ENCODE measurements at regions not wholly inside any gene's neighbourhood (a gene's known extent, or its start where the extent isn't known, plus 50 kb on each side); places are given as distances from the start of the nearest gene placed in this dataset.
A peak's percentile ranks its signal among the peaks of the same experiment; 100 is the strongest.

DNA sequence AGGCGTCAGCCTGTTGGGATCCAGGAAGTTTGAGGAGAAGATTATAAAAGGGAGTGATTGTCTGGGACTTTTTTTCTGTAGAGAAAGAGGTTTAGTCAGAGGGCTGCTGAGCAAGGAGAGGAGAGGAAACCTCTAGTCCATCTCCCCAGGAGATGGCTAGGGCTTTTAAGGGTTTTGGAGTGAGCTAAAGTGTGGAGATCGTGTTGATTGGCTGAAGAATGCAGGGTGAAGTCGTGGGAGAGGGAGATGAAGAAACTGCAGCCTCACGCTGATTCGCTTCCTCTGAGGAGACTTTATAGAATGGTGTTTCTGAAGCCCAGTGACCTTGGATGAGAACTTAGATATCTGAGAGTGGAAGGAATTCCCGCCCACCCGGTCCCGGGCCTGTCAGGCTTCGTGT is 193.7 kb upstream of the PWP1 start:
- H3K36me3 ChIP-seq (ENCODE audit: insufficient read depth, low read length), result no peaks in the 10 kb centered on the region
- no peak for DNase-seq (ENCODE audit: low spot score)
- no peaks in the 10 kb centered on the region for H3K79me2 ChIP-seq (ENCODE audit: insufficient read depth, low read depth, low read length)
- peak overlapping the region; percentile 40; the same call in 1 of the 2 replicates for H2AFZ ChIP-seq (ENCODE audit: low read length)
- H3K27ac ChIP-seq (ENCODE audit: low read depth, low read length, poor library complexity, severe bottlenecking), result peak overlapping the region; percentile 82
- no peaks in the 10 kb centered on the region for H3K9me2 ChIP-seq (ENCODE audit: insufficient read depth, low read length)
- H3K4me3 ChIP-seq (ENCODE audit: low read depth, low read length, poor library complexity, severe bottlenecking), result no peak overlapping the region
- ChIA-PET POLR2A (no interaction called here), CTCF (ENCODE audit: unreplicated experiment) (no interaction called here)
- no peaks in the 10 kb centered on the region for H3K9me3 ChIP-seq (ENCODE audit: low read length)
- peaks cover 71% of the 10 kb centered on the region for H3K4me1 ChIP-seq (ENCODE audit: insufficient read depth, low read length, poor library complexity, severe bottlenecking)
- peak overlapping the region; percentile 63 for H3K4me2 ChIP-seq (ENCODE audit: low read length)
- no TSS peak for BruUV-seq (replicated peaks)
- TF ChIP-seq, protein P1, sequence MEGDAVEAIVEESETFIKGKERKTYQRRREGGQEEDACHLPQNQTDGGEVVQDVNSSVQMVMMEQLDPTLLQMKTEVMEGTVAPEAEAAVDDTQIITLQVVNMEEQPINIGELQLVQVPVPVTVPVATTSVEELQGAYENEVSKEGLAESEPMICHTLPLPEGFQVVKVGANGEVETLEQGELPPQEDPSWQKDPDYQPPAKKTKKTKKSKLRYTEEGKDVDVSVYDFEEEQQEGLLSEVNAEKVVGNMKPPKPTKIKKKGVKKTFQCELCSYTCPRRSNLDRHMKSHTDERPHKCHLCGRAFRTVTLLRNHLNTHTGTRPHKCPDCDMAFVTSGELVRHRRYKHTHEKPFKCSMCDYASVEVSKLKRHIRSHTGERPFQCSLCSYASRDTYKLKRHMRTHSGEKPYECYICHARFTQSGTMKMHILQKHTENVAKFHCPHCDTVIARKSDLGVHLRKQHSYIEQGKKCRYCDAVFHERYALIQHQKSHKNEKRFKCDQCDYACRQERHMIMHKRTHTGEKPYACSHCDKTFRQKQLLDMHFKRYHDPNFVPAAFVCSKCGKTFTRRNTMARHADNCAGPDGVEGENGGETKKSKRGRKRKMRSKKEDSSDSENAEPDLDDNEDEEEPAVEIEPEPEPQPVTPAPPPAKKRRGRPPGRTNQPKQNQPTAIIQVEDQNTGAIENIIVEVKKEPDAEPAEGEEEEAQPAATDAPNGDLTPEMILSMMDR (conservative IDR thresholded peaks at IDR 0.05; ENCODE audit: low read length), result no peak
- no peak for TF ChIP-seq EZH2phosphoT487 (IDR thresholded peaks at IDR 0.05; ENCODE audit: borderline replicate concordance, low read depth, low read length)
- intact Hi-C loops (cut with micrococcal nuclease; ENCODE audit: unreplicated experiment), result no loop called here
- no peaks in the 10 kb centered on the region for H4K20me1 ChIP-seq (ENCODE audit: insufficient read depth, low read length)

DNA sequence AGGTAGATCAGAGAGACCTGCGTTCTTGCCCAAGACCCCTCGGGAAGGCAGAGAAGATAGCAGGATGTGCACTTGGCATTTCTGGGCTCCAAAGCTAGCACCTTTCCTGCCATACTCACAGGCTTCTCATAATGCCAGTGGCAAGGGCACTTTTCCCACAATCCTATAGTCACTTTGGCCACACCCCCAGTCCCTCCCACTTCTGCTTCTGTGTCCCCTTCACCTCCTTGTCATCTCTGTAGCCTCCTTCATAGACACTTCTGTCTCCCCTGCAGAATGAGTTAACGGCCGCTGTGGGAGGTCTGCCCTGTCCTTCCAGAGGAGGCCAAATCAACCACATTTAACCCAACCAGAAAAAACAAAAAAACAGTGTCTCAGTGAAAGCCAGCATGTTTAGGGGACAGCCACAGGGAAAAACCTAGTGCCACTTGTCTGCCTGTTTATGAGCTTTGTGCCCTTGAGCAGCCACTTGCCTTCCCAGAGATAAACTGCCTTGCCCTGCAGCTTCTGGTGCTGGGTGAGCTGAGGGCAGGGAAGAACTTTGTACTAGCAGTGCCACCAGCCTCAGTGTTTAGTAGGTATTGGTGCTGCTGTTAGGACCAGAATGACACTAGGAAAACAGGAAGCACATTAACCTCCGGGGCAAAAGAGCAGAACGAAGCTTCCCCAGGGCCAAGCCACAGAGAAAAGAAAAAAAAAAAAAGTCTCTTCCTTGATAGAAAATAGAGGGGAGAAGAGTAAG is 193.0 kb upstream of the PWP1 start:
- ChIA-PET POLR2A (interaction anchor here (1.1 kb wide), 1 partner anchor 13 kb away, joined by 7 read pairs; no protein-coding TSS in a partner anchor), CTCF (ENCODE audit: unreplicated experiment) (no interaction called here)
- peaks cover 64% of the 10 kb centered on the region for H3K4me1 ChIP-seq (ENCODE audit: insufficient read depth, low read length, poor library complexity, severe bottlenecking)
- H2AFZ ChIP-seq (ENCODE audit: low read length), result peak overlapping the region; percentile 40; the same call in 1 of the 2 replicates
- BruUV-seq (replicated peaks), result no TSS peak
- DNase-seq (ENCODE audit: low spot score), result peak; percentile 77
- no peaks in the 10 kb centered on the region for H4K20me1 ChIP-seq (ENCODE audit: insufficient read depth, low read length)
- no peaks in the 10 kb centered on the region for H3K36me3 ChIP-seq (ENCODE audit: insufficient read depth, low read length)
- H3K4me2 ChIP-seq (ENCODE audit: low read length), result peak overlapping the region; percentile 63
- peak overlapping the region; percentile 16 for H3K4me3 ChIP-seq (ENCODE audit: low read depth, low read length, poor library complexity, severe bottlenecking)
- TF ChIP-seq, protein P1 (conservative IDR thresholded peaks at IDR 0.05; ENCODE audit: low read length), result no peak
- no peak for TF ChIP-seq EZH2phosphoT487 (IDR thresholded peaks at IDR 0.05; ENCODE audit: borderline replicate concordance, low read depth, low read length)
- intact Hi-C loops (cut with micrococcal nuclease; ENCODE audit: unreplicated experiment), result no loop called here
- H3K27ac ChIP-seq (ENCODE audit: low read depth, low read length, poor library complexity, severe bottlenecking), result peak overlapping the region; percentile 82
- no peaks in the 10 kb centered on the region for H3K9me2 ChIP-seq (ENCODE audit: insufficient read depth, low read length)
- H3K9me3 ChIP-seq (ENCODE audit: low read length), result no peaks in the 10 kb centered on the region
- no peaks in the 10 kb centered on the region for H3K79me2 ChIP-seq (ENCODE audit: insufficient read depth, low read depth, low read length)

DNA sequence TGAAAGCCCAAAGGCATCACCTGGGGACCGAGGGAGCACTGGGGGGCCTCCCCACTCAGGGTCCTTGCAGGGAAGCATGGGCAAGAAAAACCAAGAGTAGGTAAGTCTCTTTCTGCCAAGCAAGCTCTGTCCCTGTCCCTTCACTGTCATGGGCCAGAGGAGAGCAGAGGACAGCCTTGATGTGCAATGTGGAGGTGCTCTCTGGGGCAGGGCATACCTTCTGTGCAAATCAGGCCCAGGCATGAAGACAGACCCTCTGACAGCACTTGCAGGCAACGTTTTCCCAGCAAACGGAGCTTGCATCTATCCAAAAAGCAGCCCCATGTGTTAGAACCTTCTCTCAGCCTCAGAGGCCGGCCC is 192.5 kb upstream of the PWP1 start:
- POLR2A ChIA-PET, result interaction anchor here (1.1 kb wide), 1 partner anchor 14 kb away, joined by 7 read pairs; no protein-coding TSS in a partner anchor
- CTCF ChIA-PET (ENCODE audit: unreplicated experiment), result no interaction called here
- Histone ChIP-seq H3K79me2 (ENCODE audit: insufficient read depth, low read depth, low read length) (no peaks in the 10 kb centered on the region), H3K9me3 (ENCODE audit: low read length) (no peaks in the 10 kb centered on the region), H3K4me2 (ENCODE audit: low read length) (peak overlapping the region; percentile 63), H3K27ac (ENCODE audit: low read depth, low read length, poor library complexity, severe bottlenecking) (peak overlapping the region; percentile 82), H3K36me3 (ENCODE audit: insufficient read depth, low read length) (no peaks in the 10 kb centered on the region), H2AFZ (ENCODE audit: low read length) (peak overlapping the region; percentile 40; the same call in 1 of the 2 replicates), H3K4me1 (ENCODE audit: insufficient read depth, low read length, poor library complexity, severe bottlenecking) (peaks cover 58% of the 10 kb centered on the region), H3K9me2 (ENCODE audit: insufficient read depth, low read length) (no peaks in the 10 kb centered on the region), H4K20me1 (ENCODE audit: insufficient read depth, low read length) (no peaks in the 10 kb centered on the region), H3K4me3 (ENCODE audit: low read depth, low read length, poor library complexity, severe bottlenecking) (peak overlapping the region; percentile 16)
- intact Hi-C loops (cut with micrococcal nuclease; ENCODE audit: unreplicated experiment), result no loop called here
- TF ChIP-seq, protein P1 (conservative IDR thresholded peaks at IDR 0.05; ENCODE audit: low read length), result no peak
- TF ChIP-seq EZH2phosphoT487 (IDR thresholded peaks at IDR 0.05; ENCODE audit: borderline replicate concordance, low read depth, low read length), result no peak
- BruUV-seq (replicated peaks), result no TSS peak
- DNase-seq (ENCODE audit: low spot score), result no peak
